ENCODE measurements at regions not wholly inside any gene's neighbourhood (a gene's known extent, or its start where the extent isn't known, plus 50 kb on each side); places are given as distances from the start of the nearest gene placed in this dataset.
A peak's percentile ranks its signal among the peaks of the same experiment; 100 is the strongest.

DNA sequence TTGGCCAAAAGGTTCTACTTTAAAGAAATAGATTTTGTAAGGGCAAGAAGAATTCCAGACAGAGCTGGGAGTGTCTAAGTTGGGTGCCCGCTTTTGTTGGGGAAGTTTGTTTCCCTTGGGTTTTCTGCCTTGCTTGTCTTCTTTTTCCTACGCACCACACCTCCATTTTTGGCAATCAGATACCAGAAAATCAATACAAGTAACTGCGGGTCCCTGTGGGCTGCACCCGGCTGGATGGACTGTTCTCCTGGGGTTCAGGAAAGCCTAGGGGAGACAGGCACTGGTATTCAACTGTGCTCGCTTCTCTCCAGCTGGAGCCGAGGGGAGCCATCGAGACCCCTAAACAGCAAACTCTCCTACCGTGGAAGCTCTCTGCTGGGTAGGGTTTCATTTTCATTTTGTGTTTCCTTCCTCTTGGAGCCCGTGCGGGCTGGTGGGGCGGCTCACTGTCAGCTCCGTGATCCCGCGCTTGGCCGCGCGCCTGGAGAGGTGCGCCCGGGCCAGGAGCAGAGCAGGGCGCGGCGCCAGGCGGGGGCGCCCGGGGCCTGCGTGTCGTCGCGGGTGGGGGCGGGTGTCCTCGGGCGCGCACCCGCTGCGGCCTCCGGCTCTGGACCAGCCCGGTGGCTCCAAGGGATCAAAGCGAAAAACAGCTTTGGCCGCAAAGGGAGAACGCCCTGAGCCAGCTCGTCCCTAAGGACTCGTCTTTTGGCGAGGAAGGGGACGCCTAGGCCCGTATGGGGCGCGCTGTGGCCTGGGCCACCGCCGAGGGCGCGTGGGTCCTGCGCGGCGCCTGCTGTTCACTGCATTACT, 347.2 kb downstream of the ZNF536 start:
- TF ChIP-seq, protein P1, sequence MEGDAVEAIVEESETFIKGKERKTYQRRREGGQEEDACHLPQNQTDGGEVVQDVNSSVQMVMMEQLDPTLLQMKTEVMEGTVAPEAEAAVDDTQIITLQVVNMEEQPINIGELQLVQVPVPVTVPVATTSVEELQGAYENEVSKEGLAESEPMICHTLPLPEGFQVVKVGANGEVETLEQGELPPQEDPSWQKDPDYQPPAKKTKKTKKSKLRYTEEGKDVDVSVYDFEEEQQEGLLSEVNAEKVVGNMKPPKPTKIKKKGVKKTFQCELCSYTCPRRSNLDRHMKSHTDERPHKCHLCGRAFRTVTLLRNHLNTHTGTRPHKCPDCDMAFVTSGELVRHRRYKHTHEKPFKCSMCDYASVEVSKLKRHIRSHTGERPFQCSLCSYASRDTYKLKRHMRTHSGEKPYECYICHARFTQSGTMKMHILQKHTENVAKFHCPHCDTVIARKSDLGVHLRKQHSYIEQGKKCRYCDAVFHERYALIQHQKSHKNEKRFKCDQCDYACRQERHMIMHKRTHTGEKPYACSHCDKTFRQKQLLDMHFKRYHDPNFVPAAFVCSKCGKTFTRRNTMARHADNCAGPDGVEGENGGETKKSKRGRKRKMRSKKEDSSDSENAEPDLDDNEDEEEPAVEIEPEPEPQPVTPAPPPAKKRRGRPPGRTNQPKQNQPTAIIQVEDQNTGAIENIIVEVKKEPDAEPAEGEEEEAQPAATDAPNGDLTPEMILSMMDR (IDR thresholded peaks at IDR 0.05; ENCODE audit: low read depth, low read length), result no peak
- DNase-seq (ENCODE audit: low read depth, low spot score), result peak; percentile 2
- in situ Hi-C loops (cut with HindIII; ENCODE audit: low sequenced_read_pairs), result no loop called here
- peak overlapping the region; percentile 41 for H3K4me3 ChIP-seq (ENCODE audit: low read depth, low read length)

DNA sequence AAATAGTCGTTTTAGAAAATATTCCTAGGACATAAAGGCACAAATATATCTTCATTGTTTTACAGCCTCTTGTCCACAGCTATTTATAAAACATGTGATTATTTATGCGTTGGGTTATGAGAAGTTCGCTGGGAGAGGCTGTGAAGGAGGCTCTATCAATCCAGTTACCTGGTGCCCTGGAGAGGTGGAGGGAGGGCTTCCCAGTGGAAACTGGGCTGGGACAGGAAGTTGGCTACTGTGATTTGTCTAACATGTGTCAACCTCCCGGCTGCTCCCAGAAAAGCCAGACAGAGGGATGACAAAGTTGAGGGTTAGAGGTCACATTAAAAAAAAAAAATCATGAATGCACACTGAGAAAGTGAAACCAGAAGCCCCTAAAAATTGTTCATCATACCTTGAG, 346.5 kb downstream of the ZNF536 start:
- TF ChIP-seq, protein P1 (IDR thresholded peaks at IDR 0.05; ENCODE audit: low read depth, low read length), result no peak
- DNase-seq (ENCODE audit: low read depth, low spot score), result no peak
- in situ Hi-C loops (cut with HindIII; ENCODE audit: low sequenced_read_pairs), result no loop called here
- H3K4me3 ChIP-seq (ENCODE audit: low read depth, low read length), result no peak overlapping the region

DNA sequence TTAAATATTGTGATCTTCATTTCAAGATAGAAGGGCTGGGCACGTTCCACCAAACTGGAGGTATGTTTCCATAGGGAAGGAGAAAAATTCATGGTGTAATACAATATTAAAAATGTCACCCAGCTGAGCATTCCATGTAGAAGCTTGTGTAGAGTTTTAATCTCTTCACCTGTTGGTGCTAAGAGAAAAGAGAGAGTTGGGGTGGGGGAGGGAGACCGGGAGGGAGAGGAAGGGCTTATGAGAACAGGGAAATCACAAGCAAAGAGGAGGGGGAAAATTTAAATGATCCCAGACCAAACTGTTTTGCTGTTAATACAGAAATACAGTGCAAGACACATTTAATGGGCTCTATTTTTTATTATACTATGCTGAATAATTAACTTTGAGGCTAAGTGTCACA, 345.8 kb downstream of the ZNF536 start:
- no peak for DNase-seq (ENCODE audit: low read depth, low spot score)
- no peak overlapping the region for H3K4me3 ChIP-seq (ENCODE audit: low read depth, low read length)
- in situ Hi-C loops (cut with HindIII; ENCODE audit: low sequenced_read_pairs), result no loop called here
- TF ChIP-seq, protein P1 (IDR thresholded peaks at IDR 0.05; ENCODE audit: low read depth, low read length), result no peak

- H3K4me3 ChIP-seq (ENCODE audit: low read depth, low read length), result no peak overlapping the region
- in situ Hi-C loops (cut with HindIII; ENCODE audit: low sequenced_read_pairs), result no loop called here
- DNase-seq (ENCODE audit: low read depth, low spot score), result no peak
- TF ChIP-seq, protein P1 (IDR thresholded peaks at IDR 0.05; ENCODE audit: low read depth, low read length), result no peak
Observed at GRCh38 chr19:30717381-30717780, 345.2 kb downstream of the ZNF536 start.

DNA sequence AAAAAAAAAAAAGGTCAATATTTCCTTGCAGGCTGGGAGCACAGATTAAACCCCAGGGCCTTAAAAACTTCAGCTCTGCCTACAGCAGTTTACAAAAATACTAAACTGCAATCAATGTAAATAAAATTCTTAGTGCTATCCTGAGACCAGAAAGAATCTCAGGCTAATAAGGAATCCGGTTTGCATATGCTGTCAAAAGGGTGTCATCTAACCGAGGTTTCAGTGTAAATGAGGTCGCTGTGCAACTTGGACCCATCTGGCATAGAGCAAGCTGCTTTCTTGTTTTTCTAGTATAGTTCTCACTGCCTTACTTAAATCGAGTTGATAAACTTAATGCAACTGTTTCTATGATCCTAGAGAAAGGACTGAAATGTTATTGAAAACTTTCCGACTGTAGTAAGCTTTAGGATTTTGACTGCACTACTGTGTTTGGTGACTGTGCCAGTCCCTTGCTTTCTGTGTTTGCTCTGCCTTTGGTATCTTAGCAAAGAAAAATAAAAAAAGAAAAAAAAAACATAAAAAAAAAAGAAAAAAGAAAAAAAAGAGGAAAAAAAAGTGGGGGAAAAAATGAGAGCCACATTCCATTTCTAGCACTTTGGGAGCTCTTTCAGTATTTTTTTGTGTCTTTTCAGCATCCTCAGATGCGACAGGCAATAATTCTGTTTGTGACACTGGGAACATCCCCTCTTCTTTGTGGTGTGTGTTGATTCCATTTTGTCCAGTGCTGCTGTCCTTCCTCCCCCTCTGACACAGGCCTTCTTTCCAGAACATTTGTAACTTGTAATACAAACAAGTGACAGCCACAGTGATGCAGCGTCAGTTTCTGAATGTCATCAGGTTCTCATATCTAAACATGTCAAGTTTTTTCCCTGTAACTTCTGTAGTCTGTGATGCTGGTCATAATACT, 340.5 kb downstream of the ZNF536 start:
- no peak overlapping the region for H3K4me3 ChIP-seq (ENCODE audit: low read depth, low read length)
- no peak for DNase-seq (ENCODE audit: low read depth, low spot score)
- in situ Hi-C loops (cut with HindIII; ENCODE audit: low sequenced_read_pairs), result no loop called here
- TF ChIP-seq, protein P1 (IDR thresholded peaks at IDR 0.05; ENCODE audit: low read depth, low read length), result no peak

- TF ChIP-seq, protein P1 (IDR thresholded peaks at IDR 0.05; ENCODE audit: low read depth, low read length), result no peak
- in situ Hi-C loops (cut with HindIII; ENCODE audit: low sequenced_read_pairs), result no loop called here
- no peak for DNase-seq (ENCODE audit: low read depth, low spot score)
- no peak overlapping the region for H3K4me3 ChIP-seq (ENCODE audit: low read depth, low read length)
Observed at GRCh38 chr19:30711826-30712225, 339.6 kb downstream of the ZNF536 start.

All from astrocyte of the spinal cord (primary cell).